ENCODE measurements at regions not wholly inside any gene's neighbourhood (a gene's known extent, or its start where the extent isn't known, plus 50 kb on each side); places are given as distances from the start of the nearest gene placed in this dataset.

DNA sequence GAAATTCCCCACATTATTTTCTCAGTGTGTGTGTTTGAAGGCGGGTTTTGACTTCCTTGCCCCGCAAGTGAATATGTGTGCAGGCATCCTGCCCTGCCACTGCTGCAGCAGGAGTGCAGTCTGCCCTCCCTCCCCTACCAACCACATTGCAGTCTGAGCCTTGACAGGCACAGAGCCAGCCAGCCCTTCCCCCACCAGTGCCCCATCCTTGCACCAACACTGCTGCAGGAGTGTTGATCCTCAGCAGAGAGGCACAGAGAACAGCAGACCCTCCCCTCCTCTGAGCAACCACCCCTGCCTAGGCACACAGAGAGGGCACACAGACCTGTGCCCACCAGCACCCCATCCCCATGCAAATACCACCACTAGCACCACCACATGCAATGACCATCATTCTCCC lies 683.0 kb upstream of the PKDCC start:
- Histone ChIP-seq H3K9ac (ENCODE audit: low read depth, low read length, poor library complexity) (no peak overlapping the region), H4K8ac (ENCODE audit: low read depth, low read length) (peak overlapping the region; percentile 52), H3K27me3 (ENCODE audit: control insufficient read depth in 3 of 3, insufficient read depth in 3 of 3, low read depth in 1 of 3, low read length in 3 of 3) (no peaks in the 10 kb centered on the region), H3K4me1 (ENCODE audit: control insufficient read depth in 2 of 2, insufficient read depth in 1 of 2, low read depth in 1 of 2, low read length in 2 of 2) (peaks cover 0 to 1% of the 10 kb centered on the region in 2 donors), H2BK12ac (ENCODE audit: low read length) (no peak overlapping the region), H4K91ac (ENCODE audit: low read depth, low read length, poor library complexity) (no peak overlapping the region), H3K79me1 (ENCODE audit: low read depth, low read length) (no peaks in the 10 kb centered on the region), H3K4ac (ENCODE audit: low read length) (no peak overlapping the region), H2BK5ac (ENCODE audit: low read length) (no peak overlapping the region), H3K4me2 (ENCODE audit: insufficient read depth, low read length, poor library complexity, severe bottlenecking) (no peak overlapping the region), H3K18ac (ENCODE audit: low read length) (peak overlapping the region; percentile 44), H2BK120ac (ENCODE audit: low read depth, low read length) (no peak overlapping the region), H3K23ac (ENCODE audit: low read depth, low read length, poor library complexity) (no peak overlapping the region), H2AFZ (ENCODE audit: low read length) (no peak overlapping the region), H2AK5ac (ENCODE audit: low read depth, low read length) (peak overlapping the region; percentile 6), H3K14ac (ENCODE audit: low read length) (peak overlapping the region; percentile 87), H3K4me3 (ENCODE audit: low read length in 2 of 2) (no peak overlapping the region), H2BK15ac (ENCODE audit: low read length) (no peak overlapping the region), H3K27ac (replicated peaks; ENCODE audit: low read length) (no peak overlapping the region), H3K9me3 (replicated peaks in 1 of 2; ENCODE audit: control insufficient read depth in 2 of 2, insufficient read depth in 1 of 2, low read depth in 1 of 2, low read length in 2 of 2) (peaks cover 4 to 5% of the 10 kb centered on the region in 2 donors), H3K36me3 (replicated peaks in 1 of 2; ENCODE audit: control insufficient read depth in 2 of 2, insufficient read depth in 2 of 2, low read length in 2 of 2) (no peaks in the 10 kb centered on the region)
- no peak for DNase-seq (ENCODE audit: low spot score)
- no CpG with 5 or more reads among the region's 2 CpGs for WGBS, 2 donors (ENCODE audit: extremely low coverage in 2 of 2, insufficient read length in 2 of 2, insufficient replicate concordance in 1 of 2)

DNA sequence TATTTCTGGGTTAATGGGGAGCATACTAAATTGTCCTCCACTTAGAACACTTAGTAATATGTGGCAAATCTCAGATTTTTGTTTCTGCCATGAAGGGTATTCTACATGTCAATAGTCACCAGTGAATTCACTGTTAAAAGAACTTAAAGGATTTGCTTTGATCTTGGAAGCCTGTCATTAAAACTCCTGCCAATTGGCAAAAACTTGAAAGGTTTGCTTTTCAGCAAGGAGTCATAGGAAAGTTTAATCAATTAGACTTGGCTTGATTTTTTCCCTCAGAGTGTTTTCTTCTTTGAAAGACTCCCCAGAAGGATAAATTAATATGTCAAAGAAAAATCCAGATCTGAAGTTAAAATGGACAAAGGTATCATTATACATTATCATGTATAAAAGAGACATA lies 671.9 kb upstream of the PKDCC start:
- Histone ChIP-seq H2BK12ac (ENCODE audit: low read length) (no peak overlapping the region), H3K9me3 (replicated peaks in 1 of 2; ENCODE audit: control insufficient read depth in 2 of 2, insufficient read depth in 1 of 2, low read depth in 1 of 2, low read length in 2 of 2) (no peaks in the 10 kb centered on the region), H3K27me3 (ENCODE audit: control insufficient read depth in 3 of 3, insufficient read depth in 3 of 3, low read depth in 1 of 3, low read length in 3 of 3) (no peaks in the 10 kb centered on the region), H2BK5ac (ENCODE audit: low read length) (no peak overlapping the region), H2AK5ac (ENCODE audit: low read depth, low read length) (no peak overlapping the region), H3K4me3 (ENCODE audit: low read length in 2 of 2) (no peak overlapping the region), H3K4me2 (ENCODE audit: insufficient read depth, low read length, poor library complexity, severe bottlenecking) (no peak overlapping the region), H3K4ac (ENCODE audit: low read length) (no peak overlapping the region), H4K8ac (ENCODE audit: low read depth, low read length) (no peak overlapping the region), H3K9ac (ENCODE audit: low read depth, low read length, poor library complexity) (no peak overlapping the region), H3K27ac (replicated peaks; ENCODE audit: low read length) (no peak overlapping the region), H3K18ac (ENCODE audit: low read length) (no peak overlapping the region), H2BK15ac (ENCODE audit: low read length) (no peak overlapping the region), H2AFZ (ENCODE audit: low read length) (no peak overlapping the region), H3K14ac (ENCODE audit: low read length) (no peak overlapping the region), H3K79me1 (ENCODE audit: low read depth, low read length) (no peaks in the 10 kb centered on the region), H3K36me3 (replicated peaks in 1 of 2; ENCODE audit: control insufficient read depth in 2 of 2, insufficient read depth in 2 of 2, low read length in 2 of 2) (no peaks in the 10 kb centered on the region), H3K23ac (ENCODE audit: low read depth, low read length, poor library complexity) (no peak overlapping the region), H4K91ac (ENCODE audit: low read depth, low read length, poor library complexity) (no peak overlapping the region), H2BK120ac (ENCODE audit: low read depth, low read length) (no peak overlapping the region), H3K4me1 (ENCODE audit: control insufficient read depth in 2 of 2, insufficient read depth in 1 of 2, low read depth in 1 of 2, low read length in 2 of 2) (peaks cover 0 to 5% of the 10 kb centered on the region in 2 donors)
- DNase-seq (ENCODE audit: low spot score), result no peak

DNA sequence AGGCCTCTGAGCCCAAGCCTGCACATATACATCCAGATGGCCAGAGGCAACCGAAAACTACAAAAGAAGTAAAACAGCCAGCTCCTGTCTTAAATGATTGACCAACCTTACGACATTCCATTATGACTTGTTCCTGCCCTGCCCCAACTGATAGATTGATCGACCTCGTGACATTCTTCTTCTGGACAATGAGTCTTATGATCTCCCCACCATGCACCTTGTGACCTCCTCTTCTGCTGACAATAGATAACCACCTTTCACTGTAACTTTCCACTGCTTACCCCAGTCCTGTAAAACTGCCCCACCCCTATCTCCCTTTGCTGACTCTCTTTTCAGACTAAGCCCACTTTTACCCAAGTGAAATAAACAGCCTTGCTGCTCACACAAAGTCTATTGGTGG lies 670.0 kb upstream of the PKDCC start:
- no CpG with 5 or more reads among the region's 4 CpGs for WGBS, 2 donors (ENCODE audit: extremely low coverage in 2 of 2, insufficient read length in 2 of 2, insufficient replicate concordance in 1 of 2)
- Histone ChIP-seq H3K79me1 (ENCODE audit: low read depth, low read length) (no peaks in the 10 kb centered on the region), H2BK5ac (ENCODE audit: low read length) (no peak overlapping the region), H3K27ac (replicated peaks; ENCODE audit: low read length) (no peak overlapping the region), H3K4ac (ENCODE audit: low read length) (no peak overlapping the region), H2AFZ (ENCODE audit: low read length) (no peak overlapping the region), H2BK12ac (ENCODE audit: low read length) (no peak overlapping the region), H3K4me3 (ENCODE audit: low read length in 2 of 2) (no peak overlapping the region), H4K91ac (ENCODE audit: low read depth, low read length, poor library complexity) (no peak overlapping the region), H3K14ac (ENCODE audit: low read length) (no peak overlapping the region), H3K9me3 (replicated peaks in 1 of 2; ENCODE audit: control insufficient read depth in 2 of 2, insufficient read depth in 1 of 2, low read depth in 1 of 2, low read length in 2 of 2) (no peaks in the 10 kb centered on the region), H4K8ac (ENCODE audit: low read depth, low read length) (no peak overlapping the region), H3K4me2 (ENCODE audit: insufficient read depth, low read length, poor library complexity, severe bottlenecking) (no peak overlapping the region), H3K27me3 (ENCODE audit: control insufficient read depth in 3 of 3, insufficient read depth in 3 of 3, low read depth in 1 of 3, low read length in 3 of 3) (no peaks in the 10 kb centered on the region), H3K36me3 (replicated peaks in 1 of 2; ENCODE audit: control insufficient read depth in 2 of 2, insufficient read depth in 2 of 2, low read length in 2 of 2) (no peaks in the 10 kb centered on the region), H2BK15ac (ENCODE audit: low read length) (no peak overlapping the region), H3K4me1 (ENCODE audit: control insufficient read depth in 2 of 2, insufficient read depth in 1 of 2, low read depth in 1 of 2, low read length in 2 of 2) (peaks cover 0 to 5% of the 10 kb centered on the region in 2 donors), H3K18ac (ENCODE audit: low read length) (no peak overlapping the region), H3K23ac (ENCODE audit: low read depth, low read length, poor library complexity) (no peak overlapping the region), H2BK120ac (ENCODE audit: low read depth, low read length) (no peak overlapping the region), H3K9ac (ENCODE audit: low read depth, low read length, poor library complexity) (no peak overlapping the region), H2AK5ac (ENCODE audit: low read depth, low read length) (no peak overlapping the region)
- DNase-seq (ENCODE audit: low spot score), result no peak

DNA sequence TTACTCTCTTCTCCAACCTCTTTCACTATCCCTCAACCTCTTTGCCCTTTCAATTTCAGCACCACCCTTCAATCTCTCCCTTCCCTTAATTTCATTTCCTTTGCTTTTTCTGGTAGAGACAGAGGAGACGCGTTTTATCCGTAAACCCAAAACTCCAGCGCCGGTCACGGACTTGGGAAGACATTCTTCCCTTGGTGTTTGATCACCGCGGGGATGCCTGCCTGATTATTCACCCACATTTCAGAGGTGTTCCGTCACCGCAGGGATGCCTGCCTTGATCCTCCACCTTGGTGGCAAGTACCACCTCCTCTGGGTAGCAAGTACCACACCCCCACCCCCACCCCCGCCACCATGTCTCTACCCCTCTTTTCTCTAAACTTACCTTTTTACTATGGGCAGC lies 669.4 kb upstream of the PKDCC start:
- no peak overlapping the region for H2AFZ ChIP-seq (ENCODE audit: low read length)
- no peaks in the 10 kb centered on the region for H3K36me3 ChIP-seq (replicated peaks in 1 of 2; ENCODE audit: control insufficient read depth in 2 of 2, insufficient read depth in 2 of 2, low read length in 2 of 2)
- no peaks in the 10 kb centered on the region for H3K27me3 ChIP-seq (ENCODE audit: control insufficient read depth in 3 of 3, insufficient read depth in 3 of 3, low read depth in 1 of 3, low read length in 3 of 3)
- H2BK5ac ChIP-seq (ENCODE audit: low read length), result no peak overlapping the region
- no peak overlapping the region for H2BK12ac ChIP-seq (ENCODE audit: low read length)
- H3K4me1 ChIP-seq (ENCODE audit: control insufficient read depth in 2 of 2, insufficient read depth in 1 of 2, low read depth in 1 of 2, low read length in 2 of 2), result peaks cover 0 to 5% of the 10 kb centered on the region in 2 donors
- H3K4me3 ChIP-seq (ENCODE audit: low read length in 2 of 2), result no peak overlapping the region
- no peak overlapping the region for H2BK15ac ChIP-seq (ENCODE audit: low read length)
- no peak overlapping the region for H2BK120ac ChIP-seq (ENCODE audit: low read depth, low read length)
- H3K79me1 ChIP-seq (ENCODE audit: low read depth, low read length), result no peaks in the 10 kb centered on the region
- no peaks in the 10 kb centered on the region for H3K9me3 ChIP-seq (replicated peaks in 1 of 2; ENCODE audit: control insufficient read depth in 2 of 2, insufficient read depth in 1 of 2, low read depth in 1 of 2, low read length in 2 of 2)
- H3K18ac ChIP-seq (ENCODE audit: low read length), result no peak overlapping the region
- H3K23ac ChIP-seq (ENCODE audit: low read depth, low read length, poor library complexity), result no peak overlapping the region
- no peak overlapping the region for H3K4me2 ChIP-seq (ENCODE audit: insufficient read depth, low read length, poor library complexity, severe bottlenecking)
- no peak overlapping the region for H2AK5ac ChIP-seq (ENCODE audit: low read depth, low read length)
- no peak overlapping the region for H4K8ac ChIP-seq (ENCODE audit: low read depth, low read length)
- no peak overlapping the region for H3K14ac ChIP-seq (ENCODE audit: low read length)
- no peak overlapping the region for H3K4ac ChIP-seq (ENCODE audit: low read length)
- H3K9ac ChIP-seq (ENCODE audit: low read depth, low read length, poor library complexity), result no peak overlapping the region
- H3K27ac ChIP-seq (replicated peaks; ENCODE audit: low read length), result no peak overlapping the region
- WGBS, 2 donors (ENCODE audit: extremely low coverage in 2 of 2, insufficient read length in 2 of 2, insufficient replicate concordance in 1 of 2), result no CpG with 5 or more reads among the region's 11 CpGs
- H4K91ac ChIP-seq (ENCODE audit: low read depth, low read length, poor library complexity), result no peak overlapping the region
- no peak for DNase-seq (ENCODE audit: low spot score)
